Bronchial epithelial cell (primary cell): ENCODE measurements at regions not wholly inside any gene's neighbourhood (a gene's known extent, or its start where the extent isn't known, plus 50 kb on each side); places are given as distances from the start of the nearest gene placed in this dataset.

Experiments
- DNase-seq: peaks from one replicate; pipeline ENCODE4 v3.0.0-alpha.2; 2010; ENCODE audit warnings: low read depth
- FAIRE-seq: peaks from 2 replicates; lab custom pipeline; 2011; peaks lifted over from hg19 to GRCh38; lab: Jason Lieb, UNC
- H3K27me3 ChIP-seq: 2 replicates; pipeline ENCODE4 v1.5.1; 2011; ENCODE audit warnings: low read length; ENCODE audit not compliant: control insufficient read depth, insufficient read depth
- H3K36me3 ChIP-seq: 2 replicates; pipeline ENCODE4 v1.5.1; 2011; ENCODE audit warnings: low read length; ENCODE audit not compliant: control insufficient read depth, insufficient read depth
- H3K4me3 ChIP-seq: 2 replicates; pipeline ENCODE4 v1.5.1; 2011; ENCODE audit warnings: mild to moderate bottlenecking, low read depth, low read length, control low read depth
- TF ChIP-seq, protein P1 (sequence below): IDR thresholded peaks from 2 replicates; pipeline ENCODE4 v1.5.1; 2011; ENCODE audit warnings: mild to moderate bottlenecking, moderate library complexity, low read length, control low read depth, inconsistent platforms; ENCODE audit not compliant: insufficient read depth, severe bottlenecking

DNA sequence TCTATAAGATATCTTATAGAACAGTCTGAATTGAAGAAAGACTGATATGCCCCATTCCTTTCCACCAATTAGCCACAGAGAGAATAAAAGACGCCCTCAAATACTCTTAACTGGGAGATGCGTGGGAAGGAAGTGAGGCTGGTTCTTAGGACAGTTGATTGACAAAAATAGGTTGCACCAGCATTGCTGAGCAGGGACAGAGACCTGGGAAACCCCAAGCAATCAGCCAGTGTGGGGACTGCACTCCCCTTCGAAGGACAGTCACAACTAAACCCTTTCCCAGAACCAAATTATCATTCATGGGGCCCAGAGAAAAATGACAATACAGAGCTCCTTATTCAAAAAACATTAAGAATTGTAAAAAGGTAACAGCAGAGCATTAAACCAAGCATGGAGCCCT is 196.9 kb upstream of the GHITM start:
- TF ChIP-seq, protein P1, sequence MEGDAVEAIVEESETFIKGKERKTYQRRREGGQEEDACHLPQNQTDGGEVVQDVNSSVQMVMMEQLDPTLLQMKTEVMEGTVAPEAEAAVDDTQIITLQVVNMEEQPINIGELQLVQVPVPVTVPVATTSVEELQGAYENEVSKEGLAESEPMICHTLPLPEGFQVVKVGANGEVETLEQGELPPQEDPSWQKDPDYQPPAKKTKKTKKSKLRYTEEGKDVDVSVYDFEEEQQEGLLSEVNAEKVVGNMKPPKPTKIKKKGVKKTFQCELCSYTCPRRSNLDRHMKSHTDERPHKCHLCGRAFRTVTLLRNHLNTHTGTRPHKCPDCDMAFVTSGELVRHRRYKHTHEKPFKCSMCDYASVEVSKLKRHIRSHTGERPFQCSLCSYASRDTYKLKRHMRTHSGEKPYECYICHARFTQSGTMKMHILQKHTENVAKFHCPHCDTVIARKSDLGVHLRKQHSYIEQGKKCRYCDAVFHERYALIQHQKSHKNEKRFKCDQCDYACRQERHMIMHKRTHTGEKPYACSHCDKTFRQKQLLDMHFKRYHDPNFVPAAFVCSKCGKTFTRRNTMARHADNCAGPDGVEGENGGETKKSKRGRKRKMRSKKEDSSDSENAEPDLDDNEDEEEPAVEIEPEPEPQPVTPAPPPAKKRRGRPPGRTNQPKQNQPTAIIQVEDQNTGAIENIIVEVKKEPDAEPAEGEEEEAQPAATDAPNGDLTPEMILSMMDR = no peak
- FAIRE-seq (no peak), DNase-seq (no peak)
- H3K27me3 ChIP-seq = no peaks in the 10 kb centered on the region
- H3K36me3 ChIP-seq = no peaks in the 10 kb centered on the region
- H3K4me3 ChIP-seq = no peak overlapping the region

DNA sequence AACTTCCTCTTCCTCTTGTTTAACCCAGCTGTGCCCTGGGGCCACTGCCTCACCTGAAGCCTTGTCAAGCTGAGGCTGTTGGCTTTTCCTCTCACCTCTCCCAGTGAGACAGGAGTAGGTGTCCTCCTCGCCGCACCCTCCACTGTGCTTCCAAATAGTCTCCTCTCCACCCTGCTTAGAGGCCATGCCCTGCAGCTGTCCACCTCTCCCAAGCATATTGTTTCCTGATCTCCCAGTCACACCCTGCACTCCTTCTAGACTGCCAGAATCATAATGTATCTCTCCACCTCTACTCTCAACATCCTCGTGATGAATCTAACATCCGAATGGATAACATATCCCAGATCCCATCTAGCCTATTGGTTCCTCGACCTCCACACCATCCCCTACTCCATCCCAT is 196.3 kb upstream of the GHITM start:
- TF ChIP-seq, protein P1 = no peak
- Histone ChIP-seq H3K36me3 (no peaks in the 10 kb centered on the region), H3K27me3 (no peaks in the 10 kb centered on the region), H3K4me3 (no peak overlapping the region)
- FAIRE-seq (peak; percentile 81), DNase-seq (no peak)

DNA sequence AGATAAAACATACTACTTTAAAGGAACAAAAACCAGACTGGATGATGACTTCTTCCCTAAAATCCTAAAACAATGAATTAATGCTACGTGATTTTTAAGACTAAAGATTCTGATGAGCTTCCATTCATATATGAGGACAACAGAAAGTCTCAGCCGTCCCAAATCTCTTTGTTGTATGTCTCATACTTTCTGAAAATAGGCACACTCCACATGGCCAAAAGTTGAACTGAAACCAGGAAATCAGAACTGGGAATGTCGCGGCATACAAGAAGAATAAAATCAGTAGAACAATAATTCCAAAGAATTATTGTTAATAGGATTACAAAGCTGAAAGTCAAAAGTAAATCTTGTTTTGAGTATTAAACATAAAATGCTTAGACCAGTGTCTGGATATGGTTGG is 195.4 kb upstream of the GHITM start:
- DNase-seq (no peak), FAIRE-seq (no peak)
- Histone ChIP-seq H3K36me3 (no peaks in the 10 kb centered on the region), H3K27me3 (no peaks in the 10 kb centered on the region), H3K4me3 (no peak overlapping the region)
- TF ChIP-seq, protein P1 = no peak

DNA sequence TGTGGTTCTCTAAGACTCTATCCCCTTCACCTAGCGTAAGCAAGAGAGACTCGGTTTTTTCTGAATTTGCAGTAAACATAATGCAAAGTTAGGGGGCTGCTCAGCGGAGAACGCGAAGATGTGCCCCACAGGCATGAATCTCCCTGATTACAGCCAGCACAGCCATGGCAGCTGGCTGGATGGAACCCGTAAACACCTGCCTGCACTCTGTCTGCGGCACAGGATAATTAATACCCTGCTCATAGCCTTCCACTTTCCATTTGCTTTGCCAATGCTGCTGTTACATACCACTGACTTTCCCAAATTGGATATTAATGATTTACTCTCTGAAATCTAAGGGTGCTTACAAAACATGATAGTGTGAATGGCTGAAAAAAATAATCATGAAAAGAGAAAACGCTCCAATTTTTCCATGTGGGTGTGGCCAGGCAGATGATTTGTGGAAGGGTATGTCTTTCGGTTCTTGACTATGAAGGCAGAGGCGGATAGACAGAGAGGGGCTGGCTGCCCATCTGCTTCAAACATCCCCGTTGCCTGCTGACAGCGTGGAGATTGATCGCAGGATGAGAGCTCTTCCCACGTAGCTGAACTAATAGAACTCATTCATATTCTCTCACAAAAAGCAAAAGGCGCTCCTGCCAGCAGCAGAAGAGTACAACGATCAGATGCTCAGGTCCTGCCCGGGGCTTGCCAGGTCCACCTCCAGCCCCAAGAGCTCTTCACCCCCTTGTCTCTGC is 193.2 kb upstream of the GHITM start:
- H3K4me3 ChIP-seq = no peak overlapping the region
- TF ChIP-seq, protein P1 = no peak
- H3K36me3 ChIP-seq = no peaks in the 10 kb centered on the region
- no peaks in the 10 kb centered on the region for H3K27me3 ChIP-seq
- no peak for FAIRE-seq
- DNase-seq = no peak

DNA sequence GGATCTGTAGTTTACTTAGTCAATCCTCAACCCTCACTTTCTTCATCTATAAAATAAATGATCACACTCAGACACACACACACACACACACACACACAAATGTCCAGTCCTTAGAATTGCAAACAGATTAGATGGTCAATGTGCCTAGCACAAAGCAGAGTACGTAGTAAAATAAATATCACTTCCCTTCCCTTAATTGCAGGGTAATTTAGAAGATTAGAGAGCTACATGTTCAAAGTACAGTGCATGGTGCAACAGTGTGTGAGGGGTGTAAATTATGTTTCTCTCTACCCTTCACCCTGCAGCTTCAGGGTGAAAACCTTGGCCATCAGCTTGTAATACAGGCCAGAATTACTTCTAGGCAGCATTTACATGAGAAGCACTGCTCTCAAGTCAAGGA is 187.0 kb upstream of the GHITM start:
- no peaks in the 10 kb centered on the region for H3K36me3 ChIP-seq
- no peaks in the 10 kb centered on the region for H3K27me3 ChIP-seq
- no peak overlapping the region for H3K4me3 ChIP-seq
- FAIRE-seq (no peak), DNase-seq (no peak)
- TF ChIP-seq, protein P1 = no peak

DNA sequence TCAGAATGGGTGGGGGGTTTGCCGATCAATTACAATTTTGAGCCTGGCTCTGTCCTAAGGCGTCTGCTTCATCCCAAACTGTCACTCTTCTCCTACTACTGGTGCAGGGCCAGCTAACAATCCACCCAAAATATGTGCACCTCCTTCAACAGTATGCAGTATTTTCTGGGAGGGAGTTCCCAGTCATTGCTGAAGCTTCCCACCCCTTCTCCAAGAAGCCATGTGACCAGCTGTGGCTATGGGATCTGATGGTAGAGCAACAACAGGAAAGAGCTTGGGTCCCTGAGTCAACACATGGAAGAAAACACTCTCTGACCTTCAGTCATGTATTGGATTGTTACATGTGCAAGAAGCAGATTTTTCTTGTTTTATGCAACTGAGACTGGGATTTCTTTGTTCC is 185.7 kb upstream of the GHITM start:
- no peak for DNase-seq
- TF ChIP-seq, protein P1 = no peak
- H3K27me3 ChIP-seq = no peaks in the 10 kb centered on the region
- FAIRE-seq = no peak
- no peak overlapping the region for H3K4me3 ChIP-seq
- H3K36me3 ChIP-seq = no peaks in the 10 kb centered on the region
